ENCODE measurements at regions not wholly inside any gene's neighbourhood (a gene's known extent, or its start where the extent isn't known, plus 50 kb on each side); places are given as distances from the start of the nearest gene placed in this dataset.

GRCh38 chr6:90911642-90912041 is 324.8 kb upstream of the MAP3K7 start:
- TF ChIP-seq CTCF (conservative IDR thresholded peaks at IDR 0.05; ENCODE audit: low read depth, low read length) (no peak), EZH2phosphoT487 (IDR thresholded peaks at IDR 0.05; ENCODE audit: borderline replicate concordance, low read length) (no peak)

Measured in PC-3 (cell line).